GM23338 (cell line): ENCODE measurements at regions not wholly inside any gene's neighbourhood (a gene's known extent, or its start where the extent isn't known, plus 50 kb on each side); places are given as distances from the start of the nearest gene placed in this dataset.

Experiments used
- ATAC-seq: fragments of 200-7000 bp; cut with Tn5 transposase; 3 replicates; pipeline ENCODE4 v1.9.1; 2020
- DNase-seq: peaks from one replicate; pipeline ENCODE4 v3.0.0-alpha.2; 2015; ENCODE audit warnings: low spot score
- H2AFZ ChIP-seq: fragments of 200-600 bp; sonication (generic); 2 replicates; pipeline ENCODE4 v1.8.0; 2016; ENCODE audit warnings: antibody characterized with exemption, mild to moderate bottlenecking, moderate library complexity
- H3F3A ChIP-seq: fragments of 200-600 bp; sonication (generic); replicated peaks from 2 replicates; pipeline ENCODE4 v1.8.0; 2017; ENCODE audit warnings: antibody characterized with exemption, mixed run types, low read depth
- H3K27ac ChIP-seq: fragments of 200-600 bp; sonication (generic); 2 replicates; pipeline ENCODE4 v1.6.1; 2016; ENCODE audit warnings: low read depth
- H3K27me3 ChIP-seq: fragments of 200-600 bp; sonication (generic); 2 replicates; pipeline ENCODE4 v1.8.0; 2016; ENCODE audit warnings: mild to moderate bottlenecking, mixed run types, moderate library complexity; ENCODE audit not compliant: insufficient read depth
- H3K36me3 ChIP-seq: fragments of 200-600 bp; sonication (generic); 2 replicates; pipeline ENCODE4 v1.8.0; 2016; ENCODE audit warnings: mild to moderate bottlenecking; ENCODE audit not compliant: insufficient read depth
- H3K4me1 ChIP-seq: fragments of 200-600 bp; sonication (generic); 2 replicates; pipeline ENCODE4 v1.8.0; 2016; ENCODE audit warnings: mild to moderate bottlenecking, moderate library complexity; ENCODE audit not compliant: insufficient read depth
- H3K4me2 ChIP-seq: fragments of 200-600 bp; sonication (generic); 2 replicates; pipeline ENCODE4 v1.7.1; 2017; ENCODE audit warnings: mixed run types
- H3K4me3 ChIP-seq: fragments of 200-600 bp; sonication (generic); 2 replicates; pipeline ENCODE4 v1.6.1; 2016; ENCODE audit warnings: mixed run types
- H3K79me2 ChIP-seq: fragments of 200-600 bp; sonication (generic); replicated peaks from 2 replicates; pipeline ENCODE4 v1.8.0; 2017; ENCODE audit warnings: mild to moderate bottlenecking; ENCODE audit not compliant: insufficient read depth
- H3K9me2 ChIP-seq: fragments of 200-600 bp; sonication (generic); 2 replicates; pipeline ENCODE4 v1.8.0; 2017; ENCODE audit not compliant: insufficient read depth
- H4K20me1 ChIP-seq: fragments of 200-600 bp; sonication (generic); replicated peaks from 2 replicates; pipeline ENCODE4 v1.8.0; 2017; ENCODE audit warnings: mild to moderate bottlenecking; ENCODE audit not compliant: insufficient read depth
- H3K27ac Mint-ChIP-seq: 2 replicates; pipeline ENCODE4 v1.8.0; 2020; ENCODE audit warnings: inconsistent platforms, mild to moderate bottlenecking, moderate library complexity, mixed read lengths
- H3K27me3 Mint-ChIP-seq: 3 replicates; pipeline ENCODE4 v1.8.0; 2022; ENCODE audit warnings: low read depth, mild to moderate bottlenecking, moderate library complexity, mixed read lengths, inconsistent platforms; ENCODE audit not compliant: insufficient read depth, poor library complexity
- H3K36me3 Mint-ChIP-seq: 3 replicates; pipeline ENCODE4 v1.8.0; 2021; ENCODE audit warnings: low read depth, mild to moderate bottlenecking, inconsistent platforms, moderate library complexity, mixed read lengths
- H3K4me1 Mint-ChIP-seq: 3 replicates; pipeline ENCODE4 v1.8.0; 2020; ENCODE audit warnings: mild to moderate bottlenecking, inconsistent platforms, mixed read lengths
- H3K4me3 Mint-ChIP-seq: 3 replicates; pipeline ENCODE4 v1.8.0; 2021; ENCODE audit warnings: moderate library complexity, mild to moderate bottlenecking, inconsistent platforms, mixed read lengths
- H3K9me3 Mint-ChIP-seq: 3 replicates; pipeline ENCODE4 v1.8.0; 2020; ENCODE audit warnings: moderate library complexity, mild to moderate bottlenecking, inconsistent platforms, mixed read lengths
- ETS1 ChIP-seq: IDR thresholded peaks from 2 replicates; pipeline ENCODE4 v1.6.1; 2016; ENCODE audit warnings: antibody characterized with exemption
- EZH2 ChIP-seq: fragments of 200-600 bp; sonication (generic); IDR thresholded peaks from one replicate; pipeline ENCODE4 v1.8.0; 2017; ENCODE audit warnings: antibody characterized with exemption, mild to moderate bottlenecking, low read depth; ENCODE audit not compliant: unreplicated experiment
- EZH2phosphoT487 ChIP-seq: fragments of 200-600 bp; sonication (generic); IDR thresholded peaks from one replicate; pipeline ENCODE4 v1.8.1; 2018; ENCODE audit warnings: antibody characterized with exemption; ENCODE audit not compliant: unreplicated experiment
- JUNB ChIP-seq: IDR thresholded peaks from one replicate; pipeline ENCODE4 v1.6.1; 2016; ENCODE audit warnings: antibody characterized with exemption; ENCODE audit not compliant: unreplicated experiment
- NANOG ChIP-seq: IDR thresholded peaks from 2 replicates; pipeline ENCODE4 v1.6.1; 2016; ENCODE audit warnings: antibody characterized with exemption, borderline replicate concordance
- POLR2AphosphoS5 ChIP-seq: IDR thresholded peaks from 2 replicates; pipeline ENCODE4 v1.6.1; 2016; ENCODE audit warnings: antibody characterized with exemption, low read depth
- REST ChIP-seq: IDR thresholded peaks from one replicate; pipeline ENCODE4 v1.6.1; 2018; ENCODE audit warnings: antibody characterized with exemption; ENCODE audit not compliant: unreplicated experiment
- ZNF331 ChIP-seq: fragments of 250-450 bp; sonication (Bioruptor Pico); IDR thresholded peaks from 2 replicates; pipeline ENCODE4 v1.5.0; 2020; ENCODE audit warnings: low read depth, mild to moderate bottlenecking, moderate library complexity
- ZNF462 ChIP-seq: fragments of 250-450 bp; sonication (Bioruptor Pico); IDR thresholded peaks from 2 replicates; pipeline ENCODE4 v1.5.0; 2020; ENCODE audit warnings: mild to moderate bottlenecking, moderate library complexity

- Histone ChIP-seq H4K20me1 (no peaks in the 10 kb centered on the region), H3K79me2 (no peaks in the 10 kb centered on the region), H2AFZ (no peak overlapping the region), H3K4me2 (peak overlapping the region; percentile 100), H3F3A (0 out of 2 replicates have a peak, but pooled peaks cover 4% of the 10 kb centered on the region), H3K27me3 (peaks cover 74% of the 10 kb centered on the region), H3K4me1 (peaks cover 18% of the 10 kb centered on the region), H3K4me3 (peak overlapping the region; percentile 94), H3K36me3 (no peaks in the 10 kb centered on the region), H3K27ac (no peak overlapping the region), H3K9me2 (no peaks in the 10 kb centered on the region)
- no peak for TF ChIP-seq REST
- no peak for TF ChIP-seq POLR2AphosphoS5
- TF ChIP-seq EZH2: no peak
- TF ChIP-seq ZNF331 (CRISPR knock-in tag): no peak
- no peak for TF ChIP-seq NANOG
- TF ChIP-seq JUNB: no peak
- TF ChIP-seq ZNF462 (CRISPR knock-in tag): no peak
- no peak for TF ChIP-seq EZH2phosphoT487
- TF ChIP-seq ETS1: no peak
- ATAC-seq (no peak; the same call in 2 of the 3 replicates), DNase-seq (peak; percentile 55)
- no peaks in the 10 kb centered on the region for H3K36me3 Mint-ChIP-seq
- H3K9me3 Mint-ChIP-seq: no peaks in the 10 kb centered on the region
- H3K4me1 Mint-ChIP-seq: peaks cover 19% of the 10 kb centered on the region
- peaks cover 54% of the 10 kb centered on the region for H3K27me3 Mint-ChIP-seq
- peak overlapping the region; percentile 82 for H3K4me3 Mint-ChIP-seq
- H3K27ac Mint-ChIP-seq: no peak overlapping the region
Observed at GRCh38 chr18:34978953-34979608, 62.1 kb upstream of the MAPRE2 start.
